GOT3 (cell line): ENCODE measurements at regions not wholly inside any gene's neighbourhood (a gene's known extent, or its start where the extent isn't known, plus 50 kb on each side); places are given as distances from the start of the nearest gene placed in this dataset.

Experiments
- DNase-seq: peaks from one replicate; lab custom pipeline; 2025; ENCODE audit warnings: mixed read lengths; lab: John Stamatoyannopoulos, UW

DNA sequence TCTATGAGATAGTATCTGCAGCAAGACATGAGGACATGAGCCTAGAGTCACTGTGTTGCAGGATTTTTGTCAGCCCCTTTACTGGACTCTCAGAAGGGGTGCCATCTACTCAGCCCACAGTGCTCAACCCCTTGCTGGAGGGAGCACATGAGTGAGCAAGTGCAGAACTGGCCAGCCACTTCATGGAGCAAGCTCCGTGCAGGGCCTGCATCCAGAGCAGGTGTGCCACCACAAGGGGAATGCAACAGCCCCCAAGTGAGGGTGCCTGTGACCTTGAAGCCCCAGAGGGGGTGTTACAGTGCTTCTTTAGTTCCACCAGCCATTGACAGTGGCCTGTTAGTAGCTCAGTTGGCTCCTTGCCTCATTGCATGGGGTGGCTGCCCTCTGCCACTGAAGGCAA is 649.7 kb downstream of the PLPP3 start:
- DNase-seq: no peak

DNA sequence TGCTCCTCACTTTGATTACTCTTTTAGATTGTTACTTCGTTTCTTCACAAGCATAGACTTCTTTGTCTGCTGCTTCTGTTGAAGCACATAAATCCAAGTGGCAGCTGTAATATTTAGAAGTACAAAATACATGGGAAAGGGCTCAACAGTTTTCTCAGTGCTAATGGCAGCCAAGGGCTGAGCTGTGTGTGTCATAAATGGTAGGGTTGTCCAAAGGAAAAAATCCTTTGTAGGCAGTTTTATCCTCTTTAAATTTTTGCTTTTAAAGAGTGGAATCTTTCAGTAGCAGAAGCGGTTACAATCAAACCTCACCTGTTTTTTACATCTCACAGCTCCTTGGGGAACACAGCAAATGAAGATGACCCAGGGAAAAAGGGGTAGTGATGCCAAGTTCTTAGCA is 650.8 kb downstream of the PLPP3 start:
- DNase-seq: no peak

DNA sequence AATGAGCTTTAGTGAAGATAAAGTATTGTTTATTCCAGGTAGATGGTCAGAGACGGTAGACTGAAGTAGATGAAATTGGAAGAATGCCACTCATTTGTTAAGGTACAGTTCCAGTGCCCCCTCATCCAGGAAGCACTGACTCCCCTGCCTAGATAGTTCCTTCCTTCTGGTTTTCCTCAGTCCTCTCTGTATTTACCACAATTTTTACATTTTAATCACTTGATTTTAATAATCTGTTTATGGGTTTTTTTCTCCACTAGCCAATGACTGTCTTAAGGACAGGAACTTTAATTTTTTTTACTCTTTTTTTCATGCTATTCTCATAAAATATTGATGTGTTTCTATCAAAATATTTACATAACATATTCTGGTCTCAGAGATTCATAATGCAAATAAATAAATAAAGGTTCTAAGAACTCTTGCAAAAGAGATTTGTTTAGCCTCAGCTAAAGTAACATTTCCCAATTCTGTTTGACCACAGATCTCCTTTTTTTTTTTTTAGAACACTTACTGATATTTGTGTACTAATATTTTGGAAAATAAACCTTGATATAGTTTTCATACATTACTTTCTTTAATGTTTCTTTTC is 651.6 kb downstream of the PLPP3 start:
- no peak for DNase-seq

DNA sequence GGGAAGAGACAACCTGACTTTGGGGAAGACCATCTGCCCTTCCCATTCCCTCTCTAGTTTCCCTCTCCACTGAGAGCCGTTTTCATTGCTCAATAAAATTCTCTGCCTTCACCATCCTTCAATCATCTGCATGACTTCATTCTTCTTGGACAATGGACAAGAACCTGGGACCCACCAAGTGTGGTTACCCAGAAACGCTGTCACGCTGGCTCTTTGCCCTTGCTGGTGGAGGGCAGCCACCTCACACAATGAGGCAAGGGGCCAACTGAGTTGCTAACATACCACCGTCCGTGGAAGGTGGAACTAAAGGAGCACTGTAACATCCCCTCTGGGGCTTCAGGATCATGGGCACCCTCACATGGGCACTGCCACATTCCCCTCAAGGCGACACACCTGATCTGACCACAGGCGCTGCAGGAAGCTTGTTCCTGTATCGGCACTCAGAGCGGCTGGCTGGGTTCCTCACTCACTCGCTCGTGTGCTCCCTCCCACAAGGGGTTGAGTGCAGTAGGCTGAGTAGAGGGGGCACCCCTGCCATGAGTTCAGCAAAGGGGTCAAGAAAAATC is 652.4 kb downstream of the PLPP3 start:
- DNase-seq: no peak

DNA sequence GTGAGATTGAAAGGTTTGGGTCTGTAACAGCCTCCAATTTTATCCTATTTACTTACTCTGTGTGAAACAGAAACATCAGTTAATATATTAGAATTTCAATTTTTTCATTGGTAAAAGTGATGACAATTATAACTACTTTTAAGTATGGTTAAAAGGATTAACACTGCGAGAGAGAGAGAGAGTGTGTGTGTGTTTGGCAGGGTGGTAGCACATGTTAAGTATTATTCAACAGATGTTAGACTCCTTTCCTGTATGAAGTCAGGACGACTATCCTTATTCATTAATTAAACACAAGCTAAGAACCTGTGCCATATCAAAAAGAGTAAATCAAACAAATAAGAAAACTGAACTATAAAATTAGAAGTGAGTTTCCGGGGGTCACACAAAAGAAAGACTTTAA is 662.5 kb downstream of the PLPP3 start:
- no peak for DNase-seq

DNA sequence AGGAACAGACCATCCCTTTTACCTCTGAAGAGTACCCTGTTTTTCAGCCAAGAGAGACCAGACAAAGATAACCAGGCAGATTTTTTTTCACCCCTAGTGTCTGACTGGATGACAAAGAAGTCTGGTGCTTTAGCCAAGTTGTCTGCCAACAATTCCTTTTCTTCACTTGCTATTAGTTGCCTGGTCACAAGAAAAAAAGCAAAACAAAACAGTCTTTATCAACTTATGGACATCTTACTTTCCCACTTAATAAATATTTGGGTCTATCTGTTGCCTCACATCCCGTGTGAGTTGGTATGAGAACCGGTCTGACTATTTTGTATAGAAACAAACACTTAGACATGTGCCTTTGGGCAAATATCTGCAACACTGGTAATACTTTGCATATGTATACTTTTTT is 662.9 kb downstream of the PLPP3 start:
- DNase-seq: no peak

DNA sequence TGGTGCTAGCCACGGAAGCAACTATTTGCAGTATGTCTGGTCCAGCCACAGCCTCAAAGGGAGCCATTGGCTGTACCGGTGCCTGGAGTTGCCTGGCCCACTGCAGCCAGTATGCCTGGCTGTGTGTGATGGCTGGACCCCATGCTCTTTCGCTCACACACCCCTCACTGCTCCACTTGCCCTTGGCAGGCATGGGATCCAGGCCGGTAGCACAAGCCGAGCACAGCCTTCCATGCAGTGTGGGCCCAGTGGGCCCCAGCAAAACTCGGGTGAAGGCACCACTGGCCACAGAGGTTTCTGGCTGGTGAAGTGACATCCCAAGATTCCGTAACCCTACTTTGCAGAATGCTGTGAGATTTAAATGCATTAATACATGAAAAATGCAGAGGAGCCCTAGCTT is 665.8 kb downstream of the PLPP3 start:
- no peak for DNase-seq

DNA sequence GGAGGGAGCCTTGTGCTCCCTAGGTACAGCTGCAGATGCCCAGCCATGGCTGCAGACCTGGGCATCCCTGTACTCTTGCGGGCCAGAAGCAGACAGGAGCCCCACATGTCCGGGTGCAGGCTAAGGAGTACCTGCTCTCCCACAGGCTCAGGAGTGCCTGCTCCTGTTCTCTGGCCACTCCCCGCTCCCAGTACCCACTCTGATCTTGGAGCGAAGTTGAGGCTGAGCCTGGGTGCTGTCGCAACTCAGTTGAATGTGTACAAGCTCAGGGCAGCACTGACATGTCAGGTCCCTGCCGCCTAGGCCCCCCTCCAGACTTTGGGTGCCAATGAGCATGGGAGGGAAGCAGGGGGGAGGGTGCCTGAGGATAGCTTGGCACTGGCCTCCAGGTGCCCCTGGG is 666.9 kb downstream of the PLPP3 start:
- no peak for DNase-seq

DNA sequence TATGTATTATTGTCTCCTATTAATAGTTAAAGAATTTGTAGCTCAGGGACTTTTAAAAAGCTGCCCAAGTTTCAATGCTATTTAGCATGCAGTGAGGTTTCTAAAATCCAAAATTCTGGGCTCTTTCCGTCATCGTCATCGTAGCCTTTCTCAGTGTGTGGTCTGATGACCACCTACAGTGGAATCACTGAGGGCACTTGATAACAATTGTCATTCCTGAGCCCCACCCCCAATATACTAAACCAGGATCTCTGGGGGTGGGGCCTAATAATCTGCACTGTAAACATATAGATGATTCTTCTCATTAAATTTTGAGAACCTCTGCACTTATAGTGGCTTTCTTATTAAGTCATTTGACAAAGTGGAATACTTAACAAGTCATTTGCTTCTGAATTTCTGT is 674.8 kb downstream of the PLPP3 start:
- no peak for DNase-seq

DNA sequence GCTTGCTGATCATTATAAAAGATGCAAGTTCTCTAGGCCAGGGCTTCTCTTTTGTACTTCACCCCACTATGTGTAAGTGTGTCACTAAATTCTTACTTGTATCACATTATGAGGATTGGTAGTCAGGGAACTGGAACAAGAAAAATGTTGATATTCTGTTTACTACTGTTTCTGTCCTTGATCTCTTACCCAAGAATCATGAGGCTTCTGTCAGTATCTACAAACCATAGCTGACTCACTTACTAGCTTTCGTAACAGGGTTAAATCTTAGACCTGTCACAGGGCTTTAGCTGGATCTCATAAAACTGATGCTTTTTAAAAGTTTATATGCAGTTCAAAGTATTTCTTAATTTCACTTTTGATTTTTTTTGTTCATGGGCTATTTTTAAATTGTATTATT is 681.2 kb downstream of the PLPP3 start:
- no peak for DNase-seq

DNA sequence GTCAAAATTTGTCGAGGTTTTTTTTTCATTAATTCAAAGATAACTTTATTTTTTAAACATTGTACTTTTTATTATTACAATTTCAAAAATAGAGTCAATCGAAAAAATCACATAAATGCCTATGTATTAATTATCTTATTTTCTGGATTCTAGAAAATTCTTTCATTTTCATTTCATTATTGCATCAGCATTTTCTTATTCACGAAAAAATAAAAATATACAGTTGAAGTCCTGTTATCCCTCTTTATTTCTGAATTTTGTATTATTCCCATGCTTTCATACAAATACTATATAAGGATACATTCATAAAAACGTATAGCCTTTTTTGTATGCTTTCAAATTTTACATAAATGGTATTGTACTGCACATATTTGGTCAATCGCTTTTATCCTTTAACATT is 681.0 kb upstream of the USP24 start:
- no peak for DNase-seq

DNA sequence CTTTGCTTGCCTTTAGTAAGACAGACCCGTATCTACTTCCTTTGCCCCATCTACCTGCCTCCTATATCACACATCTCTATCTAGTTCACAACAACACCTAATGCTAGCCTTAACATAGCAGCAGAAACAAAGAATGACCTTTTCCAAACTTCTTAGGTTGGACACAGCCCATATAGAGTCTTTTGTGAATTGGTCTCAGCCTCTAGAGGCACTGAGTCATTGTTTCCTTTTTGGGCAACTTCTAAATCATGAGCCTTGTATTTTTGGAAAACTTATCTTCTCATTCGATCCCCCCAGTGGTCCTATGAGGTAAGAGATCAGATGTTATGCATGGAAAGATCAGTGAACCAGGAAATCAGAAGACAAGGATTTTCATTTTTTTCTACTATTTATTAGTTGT is 679.4 kb upstream of the USP24 start:
- DNase-seq: no peak

DNA sequence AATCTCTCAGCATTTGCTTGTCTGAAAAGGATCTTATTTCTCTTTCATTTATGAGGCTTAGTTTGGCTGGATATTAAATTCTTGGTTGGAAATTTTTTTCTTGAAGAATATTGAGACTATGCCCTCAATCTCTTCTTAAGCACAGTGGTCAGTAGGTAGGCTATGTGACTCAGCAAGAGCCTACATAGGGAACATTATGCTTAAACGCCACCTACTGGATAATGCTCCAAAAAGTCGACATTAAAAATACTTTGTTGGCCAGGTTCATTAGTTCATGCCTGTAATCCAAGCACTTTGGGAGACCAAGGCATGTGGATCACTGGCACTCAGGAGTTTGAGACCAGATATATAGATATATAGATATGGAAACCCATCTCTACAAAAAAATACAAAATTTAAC is 678.0 kb upstream of the USP24 start:
- no peak for DNase-seq

DNA sequence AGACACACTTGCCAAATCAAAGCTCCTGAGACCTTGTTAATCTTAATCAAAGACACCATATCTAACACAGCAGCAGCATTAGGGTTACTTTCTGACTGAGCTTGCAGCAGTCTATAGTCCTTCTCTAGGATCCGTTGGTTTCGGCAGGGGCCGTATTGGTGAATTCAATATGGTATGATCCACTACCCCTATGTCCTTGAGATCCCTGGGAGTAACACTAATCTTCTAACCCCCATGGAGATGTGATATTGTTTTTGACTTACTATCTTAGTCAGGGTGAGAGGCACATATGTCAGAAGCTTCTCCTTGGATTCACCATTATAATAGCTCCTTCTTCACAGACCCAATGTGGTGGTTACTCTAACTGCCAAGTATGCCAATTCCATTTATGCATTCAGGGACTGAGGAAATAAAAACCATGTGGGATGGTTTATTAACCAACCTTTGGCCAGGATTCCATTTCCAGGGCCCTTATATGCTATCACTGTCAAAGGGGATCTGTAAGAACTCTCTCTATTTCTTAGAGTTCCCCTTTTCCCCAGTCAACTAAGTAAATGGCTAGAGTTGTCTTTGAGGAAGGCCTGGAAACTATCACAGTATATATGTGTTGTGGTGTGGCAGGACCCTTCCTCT is 673.6 kb upstream of the USP24 start:
- DNase-seq: no peak

DNA sequence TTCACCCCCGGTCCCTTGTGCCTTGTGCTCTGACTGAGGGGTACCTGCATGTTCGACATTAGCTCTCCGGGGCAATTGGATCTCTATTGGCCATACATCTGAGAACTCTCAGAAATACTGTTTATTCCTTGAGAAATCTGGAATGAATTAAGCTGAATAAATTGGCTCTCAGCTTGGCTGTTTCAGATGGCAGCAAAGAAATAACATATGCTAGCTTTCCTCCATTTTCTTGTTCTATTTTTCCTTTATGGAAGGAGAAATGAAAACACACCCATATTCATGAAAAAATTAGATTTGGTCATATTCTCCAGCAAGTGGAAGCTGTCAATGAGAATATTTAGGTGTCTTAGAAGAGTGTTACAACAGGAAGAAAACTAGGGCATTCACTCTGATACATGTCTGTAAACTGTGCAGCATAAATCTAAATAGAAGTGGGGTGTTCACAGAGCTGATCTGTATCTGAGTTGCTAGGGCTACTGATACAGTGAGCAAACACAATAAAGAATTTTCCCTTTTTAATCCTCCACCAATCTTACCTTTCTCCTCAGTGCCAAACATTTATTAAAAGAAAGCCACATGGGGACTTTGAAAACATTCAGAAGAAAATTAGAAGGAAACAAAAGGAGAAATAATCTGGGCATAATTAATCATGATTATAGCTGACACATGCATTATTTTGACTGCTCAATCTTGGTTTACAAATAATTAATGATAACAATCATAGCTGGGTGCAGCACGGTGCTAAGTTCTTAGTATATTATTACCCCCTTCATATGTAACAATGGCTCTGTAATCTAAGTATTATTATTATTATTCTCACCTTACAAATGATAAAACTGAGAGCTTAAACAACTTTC is 671.9 kb upstream of the USP24 start:
- DNase-seq: no peak

DNA sequence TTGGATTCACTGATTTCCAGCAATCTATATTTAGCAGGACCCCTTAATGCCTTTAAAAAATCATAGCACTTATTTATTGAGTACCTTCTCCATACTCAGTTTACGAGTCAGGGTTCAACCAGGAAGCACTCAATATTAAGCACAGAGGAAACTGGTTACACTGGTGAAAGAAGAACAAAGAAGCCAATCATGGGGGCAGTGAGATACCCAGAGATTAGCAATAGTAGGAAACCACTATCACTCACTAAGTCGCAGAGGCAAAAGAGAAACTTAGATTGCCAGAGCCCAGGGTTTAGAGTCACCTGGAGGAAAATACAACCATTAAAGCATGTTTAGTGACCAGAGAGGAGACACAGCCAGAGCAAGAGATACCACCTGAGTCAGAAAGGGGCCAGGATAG is 670.5 kb upstream of the USP24 start:
- DNase-seq: no peak

DNA sequence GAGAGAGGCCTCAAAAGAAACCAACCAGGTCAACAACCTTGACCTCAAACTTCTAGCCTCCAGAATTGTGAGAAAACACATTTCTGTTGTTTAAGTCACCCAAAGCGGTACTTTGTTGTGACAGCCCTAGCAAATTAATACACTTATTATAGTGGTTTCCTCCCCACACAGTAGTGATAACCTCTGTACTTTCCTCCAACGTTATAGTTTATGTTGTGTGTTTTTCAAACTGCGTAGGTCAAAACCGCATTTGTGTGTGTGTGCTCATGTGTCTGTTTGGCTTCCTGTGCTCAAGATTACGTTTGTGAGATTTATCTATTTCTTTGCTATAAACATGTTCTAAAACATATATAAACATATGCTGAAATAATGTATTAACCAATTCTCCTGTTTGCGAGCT is 667.8 kb upstream of the USP24 start:
- no peak for DNase-seq

DNA sequence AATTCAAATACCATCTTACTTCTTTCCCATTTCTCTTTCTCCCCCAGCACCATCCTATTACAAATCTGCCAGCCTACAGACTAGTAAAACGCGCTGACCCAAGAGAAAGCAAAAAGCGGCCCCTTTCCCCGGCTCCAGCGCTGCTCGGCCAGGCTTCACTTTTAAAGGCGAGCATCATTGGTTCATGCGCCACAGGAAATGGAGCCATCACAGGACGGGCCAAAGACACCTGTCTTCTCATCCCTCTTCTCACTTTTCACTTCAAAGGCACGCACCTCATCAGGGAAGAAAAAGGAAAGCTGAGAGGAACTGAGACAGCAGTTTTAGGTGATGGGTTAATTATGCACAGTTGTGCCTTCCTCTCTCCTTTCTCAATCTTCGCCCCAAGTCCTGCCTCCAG is 664.2 kb upstream of the USP24 start:
- no peak for DNase-seq

DNA sequence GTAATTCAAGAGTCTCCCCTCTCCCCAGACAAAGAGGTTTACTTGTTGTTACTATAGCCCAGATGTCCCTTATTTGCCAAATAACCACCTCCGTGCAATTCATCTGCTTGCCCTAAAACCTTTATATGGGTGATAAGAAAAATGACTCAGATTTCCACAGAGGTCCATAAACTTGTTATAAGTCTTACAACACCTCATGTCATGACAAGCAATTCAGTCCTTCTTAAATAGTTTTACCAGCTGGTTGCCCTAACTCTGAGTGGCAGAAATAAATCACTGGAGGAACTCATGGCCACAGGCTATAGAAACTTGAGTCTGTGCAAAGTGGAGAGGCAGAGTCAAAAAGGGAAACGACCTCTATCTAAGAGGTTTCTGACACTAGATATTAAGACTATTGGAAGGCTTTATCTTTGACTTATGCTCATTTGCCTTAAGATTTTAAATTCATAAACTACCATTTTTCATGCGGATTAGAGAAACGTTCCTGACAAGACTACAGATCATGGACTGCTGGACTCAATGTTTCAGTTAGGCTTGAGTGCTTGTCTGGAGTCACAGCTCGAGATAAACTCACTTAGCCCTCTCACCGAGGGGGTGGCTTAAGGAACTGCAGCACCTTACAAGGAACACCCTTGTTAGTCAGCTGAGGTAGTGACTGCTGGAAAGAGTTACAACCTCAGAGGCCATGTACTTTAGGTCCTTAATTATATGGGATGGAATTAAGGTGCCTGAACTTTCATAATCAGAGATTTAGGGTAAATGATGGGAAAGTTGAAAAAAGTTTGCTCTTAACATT is 662.5 kb upstream of the USP24 start:
- DNase-seq: no peak

DNA sequence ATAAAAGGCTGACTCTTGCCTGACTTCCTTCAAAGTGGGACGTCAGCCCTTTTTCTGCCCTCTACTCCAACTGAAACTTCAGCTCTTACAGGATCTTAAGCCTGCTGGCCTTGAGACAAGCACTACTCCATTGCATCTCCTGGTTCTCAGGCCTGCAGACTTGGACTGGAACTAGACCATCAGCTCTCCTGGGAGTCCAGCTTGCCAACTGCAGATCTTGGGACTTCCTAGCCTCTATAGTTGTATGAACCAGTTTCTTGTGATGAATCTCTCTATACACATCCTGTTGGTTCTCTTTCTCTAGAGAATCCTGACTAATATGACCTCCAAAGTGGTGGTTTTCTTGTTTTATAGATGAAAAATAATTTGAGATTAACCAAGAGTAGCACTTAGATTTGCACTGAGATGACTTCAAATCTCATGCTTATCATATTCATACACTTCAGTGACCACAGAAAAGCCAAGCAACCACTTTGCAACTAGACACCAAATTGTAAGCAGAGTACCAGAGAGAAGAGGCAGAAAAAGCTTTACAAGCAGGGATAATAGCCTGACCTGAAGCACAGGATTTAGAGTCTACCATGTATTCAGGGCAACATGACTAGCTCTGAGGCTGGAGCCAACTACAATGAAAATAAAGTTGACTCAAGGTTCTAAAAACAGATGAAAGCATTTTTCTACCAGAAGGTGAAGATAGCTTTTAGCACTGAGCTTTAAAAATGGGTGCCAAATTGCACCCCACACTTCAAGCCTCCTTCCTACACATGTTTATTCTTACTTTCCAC is 661.3 kb upstream of the USP24 start:
- no peak for DNase-seq

DNA sequence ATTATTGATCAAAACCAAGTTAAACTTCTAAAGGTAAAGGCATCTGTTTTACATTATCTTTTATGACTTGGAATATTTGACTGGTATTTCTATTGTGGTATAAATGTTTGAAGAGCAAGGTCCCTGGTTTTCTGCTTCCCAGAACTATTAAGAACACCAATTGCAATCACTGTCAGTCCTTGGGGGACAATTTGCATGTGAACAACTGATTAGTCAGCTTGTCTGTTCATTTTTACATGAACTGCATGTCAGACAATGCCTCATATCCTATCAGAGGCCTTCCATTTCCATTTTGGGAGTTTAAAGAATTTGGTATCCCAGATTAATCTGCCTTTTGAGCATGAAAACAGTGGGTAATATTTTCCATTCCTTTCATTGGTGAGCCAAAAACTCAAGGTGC is 654.9 kb upstream of the USP24 start:
- no peak for DNase-seq

DNA sequence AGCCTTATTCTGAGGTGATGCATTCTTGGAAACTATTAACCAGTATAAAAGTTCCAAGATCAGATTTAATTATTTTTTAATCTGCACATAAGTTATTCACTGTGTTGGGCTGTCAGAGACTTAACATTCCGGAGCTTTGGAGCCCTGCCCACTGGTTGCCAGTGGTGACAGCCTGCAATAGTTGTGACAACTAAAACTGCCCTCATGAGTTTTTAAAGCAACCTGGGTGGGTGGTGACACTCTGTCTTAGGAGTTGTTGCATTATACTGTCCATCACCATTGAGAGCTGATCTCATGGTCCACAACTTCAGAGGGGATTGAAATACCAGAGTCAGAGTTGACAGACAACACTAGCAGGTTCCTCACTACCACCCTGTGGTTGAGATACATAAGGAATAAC is 653.9 kb upstream of the USP24 start:
- no peak for DNase-seq
